SU-DHL-6 (cell line): ENCODE measurements at regions not wholly inside any gene's neighbourhood (a gene's known extent, or its start where the extent isn't known, plus 50 kb on each side); places are given as distances from the start of the nearest gene placed in this dataset.

Experiments used
- CTCF ChIP-seq: fragments of 200-600 bp; sonication (generic); IDR thresholded peaks from one replicate; pipeline ENCODE4 v1.5.1; 2017; ENCODE audit warnings: antibody characterized with exemption, mild to moderate bottlenecking, low read length, moderate library complexity; ENCODE audit not compliant: insufficient read depth, poor library complexity, severe bottlenecking
- EZH2phosphoT487 ChIP-seq: fragments of 200-600 bp; sonication (generic), shearing (Covaris generic); conservative IDR thresholded peaks from 2 replicates; pipeline ENCODE4 v1.6.1; 2018; ENCODE audit warnings: mild to moderate bottlenecking, antibody characterized with exemption, low read length, moderate library complexity, mixed read lengths

- TF ChIP-seq CTCF: no peak
- TF ChIP-seq EZH2phosphoT487: no peak
Observed at GRCh38 chr9:107954312-107954711, 464.7 kb upstream of the KLF4 start.
